K562 (cell line): ENCODE measurements at regions not wholly inside any gene's neighbourhood (a gene's known extent, or its start where the extent isn't known, plus 50 kb on each side); places are given as distances from the start of the nearest gene placed in this dataset.

Experiments
- ATAC-seq: fragments of 200-7000 bp; cut with Tn5 transposase; 3 replicates; pipeline ENCODE4 v1.9.1; 2020; ENCODE audit warnings: moderate library complexity
- BruUV-seq: library from RNA; stranded (reverse); fragments of 400-500 nt; replicated peaks from 2 replicates; lab custom pipeline; 2021; lab: Mats Ljungman, UMichigan
- CTCF ChIA-PET: fragments of 300-600 bp; formaldehyde crosslinking; extraction: SDS; loops from one replicate; lab custom pipeline; 2021; ENCODE audit warnings: low intra/inter-chr PET ratio; lab: Yijun Ruan, JAX
- POLR2A ChIA-PET: fragments of 300-600, 350-650 bp; sonication (Branson Sonifier 250); formaldehyde crosslinking; extraction: SDS; loops from one replicate; lab custom pipeline; 2021; ENCODE audit warnings: antibody characterized with exemption, inconsistent platforms; lab: Yijun Ruan, JAX
- DNase-seq, 4 experiments: peaks; one replicate each; pipeline versions ENCODE4 v3.0.0 to v3.0.0-alpha.2; 2011 to 2018; ENCODE audit warnings: low spot score in 3 of 4, mixed read lengths in 3 of 4; ENCODE audit errors: extremely low read depth in 1 of 4
- FAIRE-seq: peaks from 2 replicates; lab custom pipeline; 2011; peaks lifted over from hg19 to GRCh38; lab: Jason Lieb, UNC
- H2AFZ ChIP-seq: 2 replicates; pipeline ENCODE4 v1.6.0; 2011; ENCODE audit warnings: low read depth, low read length, control low read depth, inconsistent platforms
- H3K27ac ChIP-seq: fragments of 200-600 bp; 3 replicates; pipeline ENCODE4 v1.8.0; 2011; ENCODE audit warnings: low read depth, mild to moderate bottlenecking, control low read depth, inconsistent platforms, low read length, moderate library complexity, mixed read lengths; ENCODE audit errors: extremely low read depth
- H3K27me3 ChIP-seq, 2 experiments: fragments of 300-600 bp in 1 of 2; 2 replicates in 1 of 2; 3 replicates in 1 of 2; pipeline versions ENCODE4 v1.6.0 to v1.8.0; 2011; ENCODE audit warnings: inconsistent platforms in 2 of 2, low read length in 2 of 2, mild to moderate bottlenecking in 1 of 2, mixed read lengths in 1 of 2, moderate library complexity in 1 of 2; ENCODE audit not compliant: control insufficient read depth in 2 of 2, insufficient read depth in 2 of 2
- H3K36me3 ChIP-seq: fragments of 300-600 bp; 3 replicates; pipeline ENCODE4 v1.8.0; 2011; ENCODE audit warnings: mild to moderate bottlenecking, low read length, inconsistent platforms; ENCODE audit not compliant: control insufficient read depth, insufficient read depth
- H3K4me1 ChIP-seq, 2 experiments: fragments of 200-600 bp in 1 of 2; replicated peaks in 1 of 2; 2 replicates in 1 of 2; 3 replicates in 1 of 2; pipeline versions ENCODE4 v1.5.1 to v1.8.0; 2011; ENCODE audit warnings: inconsistent platforms in 2 of 2, low read length in 2 of 2, mild to moderate bottlenecking in 1 of 2, mixed read lengths in 1 of 2, moderate library complexity in 1 of 2; ENCODE audit not compliant: control insufficient read depth in 2 of 2, insufficient read depth in 2 of 2
- H3K4me2 ChIP-seq: 2 replicates; pipeline ENCODE4 v1.6.1; 2011; ENCODE audit warnings: low read length, control low read depth, inconsistent platforms, mixed read lengths; ENCODE audit not compliant: insufficient read depth
- H3K4me3 ChIP-seq: fragments of 200-600 bp; sonication (generic), shearing (Covaris generic); 2 replicates; pipeline ENCODE4 v1.5.1; 2016; ENCODE audit warnings: control low read depth, inconsistent platforms
- H3K79me2 ChIP-seq: fragments of 200-600 bp; 3 replicates; pipeline ENCODE4 v1.8.0; 2011; ENCODE audit warnings: low read length, inconsistent platforms; ENCODE audit not compliant: control insufficient read depth, insufficient read depth
- H3K9ac ChIP-seq, 2 experiments: 2 replicates each; pipeline versions ENCODE4 v1.6.0 to v1.6.1; 2011; ENCODE audit warnings: low read depth in 2 of 2, low read length in 2 of 2, control low read depth in 1 of 2, inconsistent platforms in 1 of 2, mild to moderate bottlenecking in 1 of 2, mixed read lengths in 1 of 2; ENCODE audit not compliant: insufficient read depth in 1 of 2
- H3K9me1 ChIP-seq: one replicate; pipeline ENCODE4 v1.6.0; 2011; ENCODE audit warnings: inconsistent platforms, mild to moderate bottlenecking, low read length, moderate library complexity; ENCODE audit not compliant: control insufficient read depth, insufficient read depth
- H3K9me3 ChIP-seq: replicated peaks from 2 replicates; pipeline ENCODE4 v1.5.1; 2011; ENCODE audit warnings: low read depth, low read length, inconsistent platforms; ENCODE audit not compliant: control insufficient read depth, insufficient read depth
- H4K20me1 ChIP-seq: replicated peaks from 2 replicates; pipeline ENCODE4 v1.6.1; 2011; ENCODE audit warnings: low read length, inconsistent platforms, mixed read lengths; ENCODE audit not compliant: control insufficient read depth, insufficient read depth
- CHD1 ChIP-seq: fragments of 200-600 bp; sonication (generic); IDR thresholded peaks from one replicate; pipeline ENCODE4 v1.6.1; 2012; ENCODE audit warnings: mild to moderate bottlenecking, moderate library complexity, low read length, inconsistent platforms
- CTCFL ChIP-seq: IDR thresholded peaks from 2 replicates; pipeline ENCODE4 v1.6.1; 2011; ENCODE audit warnings: borderline replicate concordance, low read depth, mild to moderate bottlenecking, moderate library complexity, low read length; ENCODE audit not compliant: insufficient read depth, poor library complexity, severe bottlenecking
- EZH2 ChIP-seq: IDR thresholded peaks from 2 replicates; pipeline ENCODE4 v1.6.1; 2012; ENCODE audit warnings: low read depth, mild to moderate bottlenecking, inconsistent platforms, low read length, borderline replicate concordance
- LEF1 ChIP-seq: fragments of 450-650 bp; IDR thresholded peaks from 2 replicates; pipeline ENCODE4 v1.6.1; 2016; ENCODE audit warnings: mild to moderate bottlenecking
- PCBP1 ChIP-seq: fragments of 200-400 bp; formaldehyde crosslinking; IDR thresholded peaks from 2 replicates; pipeline ENCODE4 v1.6.1; 2018; ENCODE audit warnings: mild to moderate bottlenecking, low read depth, low read length; ENCODE audit not compliant: poor library complexity, severe bottlenecking
- ZNF197 ChIP-seq: fragments of 200-800 bp; sonication (Bioruptor generic); IDR thresholded peaks from 2 replicates; pipeline ENCODE4 v1.6.1; 2016; ENCODE audit warnings: low read depth, missing genetic modification characterization, missing compliant biosample characterization
- WGBS: fragments of 100-300 bp; shearing (Covaris generic); methylation state at CpG from one replicate; pipeline ENCODE4 v1.1.6; 2016; ENCODE audit warnings: low coverage, mixed read lengths; ENCODE audit not compliant: insufficient coverage; ENCODE audit errors: missing lambda C conversion rate; 5-methylcytosine and 5-hydroxymethylcytosine counted together
- in situ Hi-C: fragments of 300-500 bp; cut with MboI; formaldehyde crosslinking; loops from 4 replicates; pipeline ENCODE4 v1.15.0; 2018; ENCODE audit warnings: inconsistent platforms, mixed read lengths
- intact Hi-C: fragments of 100-400 bp; cut with micrococcal nuclease; formaldehyde crosslinking; loops from 2 replicates; pipeline ENCODE4 v1.14.2; 2022
- TF ChIP-seq, protein P1 (sequence below): sonication (generic); formaldehyde crosslinking; IDR thresholded peaks from 2 replicates; pipeline ENCODE4 v1.5.0; 2020; ENCODE audit warnings: missing genetic modification reagents

DNA sequence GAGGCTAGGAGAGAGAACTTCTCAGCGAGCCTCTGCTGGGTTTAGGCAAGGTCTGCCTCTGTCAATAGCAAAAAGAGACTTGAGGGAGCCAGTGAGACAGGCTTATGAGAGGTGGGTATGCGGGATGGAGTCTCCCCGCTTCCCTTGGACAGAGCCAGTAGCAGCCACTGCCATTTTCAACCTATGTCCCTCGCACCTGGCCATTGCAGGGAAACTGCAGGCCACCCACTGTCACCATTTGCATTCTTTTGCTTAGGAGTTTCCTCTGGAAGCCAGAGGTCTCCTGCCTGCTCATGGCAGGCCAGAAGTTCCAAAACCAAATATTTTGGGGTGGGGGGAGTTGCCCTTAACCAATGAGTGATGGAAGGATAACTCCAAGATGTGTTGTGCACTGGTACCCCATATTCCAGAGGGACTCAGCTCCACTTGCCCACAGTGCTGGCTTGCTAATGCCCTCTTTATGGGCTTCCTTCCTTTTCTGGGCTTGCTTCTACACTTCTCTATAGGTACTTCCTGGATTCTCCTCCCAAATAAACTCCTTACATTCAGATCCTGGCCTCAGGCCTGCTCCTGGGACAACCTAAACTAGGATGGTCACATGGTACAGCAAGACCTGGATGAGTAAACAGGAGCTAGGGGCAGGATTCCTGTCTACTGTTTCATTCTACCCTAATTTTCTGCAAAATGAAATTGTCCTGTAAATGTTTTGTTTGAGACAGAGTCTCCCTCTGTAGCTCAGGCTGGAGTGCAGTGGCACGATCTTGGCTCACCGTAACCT lies 108.9 kb upstream of the PROK2 start:
- Histone ChIP-seq H4K20me1 (no peaks in the 10 kb centered on the region), H3K27ac (no peak overlapping the region), H3K9me1 (no peaks in the 10 kb centered on the region), H3K4me2 (no peak overlapping the region), H3K27me3 (peaks cover 0 to 18% of the 10 kb centered on the region in 2 experiments; a peak in 3 of 5 replicates), H3K4me1 (no peaks in the 10 kb centered on the region), H3K4me3 (no peak overlapping the region), H2AFZ (no peak overlapping the region), H3K36me3 (no peaks in the 10 kb centered on the region)
- ATAC-seq (no peak), FAIRE-seq (no peak), DNase-seq (no peak)
- intact Hi-C loops (no loop called here), in situ Hi-C loops (no loop called here)
- CTCF ChIA-PET, result no interaction called here
- TF ChIP-seq LEF1, result no peak
- no peak for TF ChIP-seq CTCFL
- TF ChIP-seq, protein P1, sequence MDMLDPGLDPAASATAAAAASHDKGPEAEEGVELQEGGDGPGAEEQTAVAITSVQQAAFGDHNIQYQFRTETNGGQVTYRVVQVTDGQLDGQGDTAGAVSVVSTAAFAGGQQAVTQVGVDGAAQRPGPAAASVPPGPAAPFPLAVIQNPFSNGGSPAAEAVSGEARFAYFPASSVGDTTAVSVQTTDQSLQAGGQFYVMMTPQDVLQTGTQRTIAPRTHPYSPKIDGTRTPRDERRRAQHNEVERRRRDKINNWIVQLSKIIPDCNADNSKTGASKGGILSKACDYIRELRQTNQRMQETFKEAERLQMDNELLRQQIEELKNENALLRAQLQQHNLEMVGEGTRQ (CRISPR knock-in tag), result no peak
- TF ChIP-seq CHD1, result no peak
- TF ChIP-seq ZNF197 (CRISPR knock-in tag), result no peak
- TF ChIP-seq EZH2, result no peak
- TF ChIP-seq PCBP1, result no peak
- TF ChIP-seq, all 486 proteins: peak for 0
- POLR2A ChIA-PET, result no interaction called here
- no TSS peak for BruUV-seq
- Histone ChIP-seq H3K79me2 (no peaks in the 10 kb centered on the region), H3K9ac (no peak overlapping the region), H3K9me3 (no peaks in the 10 kb centered on the region)
- 25% methylated on average over 5 of the region's 6 CpGs for WGBS
